ENCODE measurements at regions not wholly inside any gene's neighbourhood (a gene's known extent, or its start where the extent isn't known, plus 50 kb on each side); places are given as distances from the start of the nearest gene placed in this dataset.

DNA sequence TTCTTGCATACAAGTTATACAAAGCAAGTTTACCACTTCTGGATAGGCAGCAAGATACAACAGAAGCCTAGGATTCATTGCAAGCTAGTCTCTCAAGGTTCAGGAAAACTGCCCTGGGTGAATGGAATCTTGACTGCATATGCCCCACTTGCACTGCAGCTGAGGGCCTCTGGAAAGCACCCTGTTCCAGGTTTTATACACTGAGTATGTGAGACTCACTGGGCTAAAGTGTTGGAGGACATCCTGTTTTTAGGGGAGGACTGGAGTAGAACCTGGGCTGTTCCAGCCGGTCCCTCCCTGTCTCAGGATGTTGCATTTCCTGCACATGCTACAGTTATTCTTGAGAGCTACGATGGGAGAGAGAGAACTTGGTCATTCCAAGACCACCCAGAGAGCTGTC lies 168.5 kb upstream of the NUDT6 start:
- Histone ChIP-seq H3K79me1 (ENCODE audit: low read depth in 1 of 2, low read length in 2 of 2) (no peaks in the 10 kb centered on the region; a peak in 1 of 4 replicates), H3K4me3 (ENCODE audit: insufficient read depth, low read depth, low read length) (no peak overlapping the region), H4K91ac (ENCODE audit: insufficient read depth, low read depth, low read length) (no peak overlapping the region), H3K27me3 (ENCODE audit: control insufficient read depth, insufficient read depth, low read length) (no peaks in the 10 kb centered on the region), H4K20me1 (ENCODE audit: insufficient read depth, low read length) (no peaks in the 10 kb centered on the region), H3K56ac (ENCODE audit: extremely low read depth, insufficient read depth, low read length) (no peak overlapping the region), H3K9ac (ENCODE audit: low read depth, low read length) (no peak overlapping the region), H2BK15ac (ENCODE audit: low read depth, low read length) (no peak overlapping the region), H2AFZ (replicated peaks; ENCODE audit: low read length, poor library complexity) (no peak overlapping the region), H3K9me1 (ENCODE audit: insufficient read depth, low read length) (no peaks in the 10 kb centered on the region), H3K23ac (ENCODE audit: low read depth, low read length) (no peak overlapping the region), H4K5ac (ENCODE audit: low read depth, low read length) (no peak overlapping the region), H3K18ac (ENCODE audit: low read depth, low read length) (no peak overlapping the region), H3K4me2 (ENCODE audit: low read depth, low read length) (no peak overlapping the region), H3K4ac (ENCODE audit: low read depth, low read length) (no peak overlapping the region), H2AK5ac (ENCODE audit: low read depth, low read length) (no peak overlapping the region), H3K36me3 (ENCODE audit: control insufficient read depth, insufficient read depth, low read length) (peaks cover 3% of the 10 kb centered on the region; the same call in 1 of the 2 replicates), H3K9me3 (ENCODE audit: control insufficient read depth, insufficient read depth, low read length) (peaks cover 5% of the 10 kb centered on the region), H2AK9ac (replicated peaks; ENCODE audit: low read depth, low read length, poor library complexity) (no peak overlapping the region), H2BK20ac (ENCODE audit: low read depth, low read length) (no peak overlapping the region), H2BK120ac (ENCODE audit: low read depth, low read length) (no peak overlapping the region), H3K4me1 (ENCODE audit: control insufficient read depth, insufficient read depth, low read length) (no peaks in the 10 kb centered on the region), H3K27ac (ENCODE audit: insufficient read depth, low read length) (no peak overlapping the region), H2BK5ac (ENCODE audit: low read depth, low read length, poor library complexity, severe bottlenecking) (no peak overlapping the region), H4K8ac (ENCODE audit: low read depth in 2 of 2, low read length in 2 of 2) (no peak overlapping the region), H3K14ac (replicated peaks; ENCODE audit: low read depth, low read length) (no peak overlapping the region)
- ChIA-PET POLR2A (ENCODE audit: unreplicated experiment) (no interaction called here), CTCF (no interaction called here)
- TF ChIP-seq NFE2L2 (IDR thresholded peaks at IDR 0.05; ENCODE audit: low read depth, low read length): no peak
- no peak for TF ChIP-seq RAD21 (IDR thresholded peaks at IDR 0.05; ENCODE audit: low read length)
- TF ChIP-seq BHLHE40 (IDR thresholded peaks at IDR 0.05; ENCODE audit: low read depth, low read length): no peak
- no peak for TF ChIP-seq MAFK (IDR thresholded peaks at IDR 0.05; ENCODE audit: low read depth, low read length)
- no peak for TF ChIP-seq SMC3 (IDR thresholded peaks at IDR 0.05; ENCODE audit: low read depth, low read length)
- TF ChIP-seq MAZ (IDR thresholded peaks at IDR 0.05; ENCODE audit: borderline replicate concordance, low read depth, low read length): no peak
- no peak for TF ChIP-seq CEBPB (IDR thresholded peaks at IDR 0.05; ENCODE audit: low read depth, low read length)
- no peak for TF ChIP-seq FOS (IDR thresholded peaks at IDR 0.05; ENCODE audit: low read depth, low read length)
- TF ChIP-seq MXI1 (IDR thresholded peaks at IDR 0.05; ENCODE audit: borderline replicate concordance, low read depth, low read length): no peak
- TF ChIP-seq, protein P1, sequence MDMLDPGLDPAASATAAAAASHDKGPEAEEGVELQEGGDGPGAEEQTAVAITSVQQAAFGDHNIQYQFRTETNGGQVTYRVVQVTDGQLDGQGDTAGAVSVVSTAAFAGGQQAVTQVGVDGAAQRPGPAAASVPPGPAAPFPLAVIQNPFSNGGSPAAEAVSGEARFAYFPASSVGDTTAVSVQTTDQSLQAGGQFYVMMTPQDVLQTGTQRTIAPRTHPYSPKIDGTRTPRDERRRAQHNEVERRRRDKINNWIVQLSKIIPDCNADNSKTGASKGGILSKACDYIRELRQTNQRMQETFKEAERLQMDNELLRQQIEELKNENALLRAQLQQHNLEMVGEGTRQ (IDR thresholded peaks at IDR 0.05; ENCODE audit: low read depth, low read length): no peak
- dilution Hi-C loops (cut with HindIII; ENCODE audit: low sequenced_read_pairs, unreplicated experiment): no loop called here
- WGBS, 2 experiments (ENCODE audit: extremely low coverage in 2 of 2, insufficient read length in 1 of 2): no CpG with 5 or more reads among the region's 2 CpGs
- DNase-seq (no peak), ATAC-seq (ENCODE audit: low read depth) (no peak)
- in situ Hi-C loops (cut with MboI; ENCODE audit: low sequenced_read_pairs): no loop called here
- no TSS peak for BruUV-seq (replicated peaks)
- intact Hi-C loops (cut with micrococcal nuclease): no loop called here
